HFF-Myc (cell line): ENCODE measurements at regions not wholly inside any gene's neighbourhood (a gene's known extent, or its start where the extent isn't known, plus 50 kb on each side); places are given as distances from the start of the nearest gene placed in this dataset.

Experiments
- DNase-seq: peaks from one replicate; pipeline ENCODE4 v3.0.0-alpha.2; 2011; ENCODE audit warnings: low read depth; ENCODE audit errors: extremely low read depth
- H3K4me3 ChIP-seq: replicated peaks from 2 replicates; pipeline ENCODE4 v1.5.1; 2011; ENCODE audit warnings: low read depth, mild to moderate bottlenecking, control low read depth, low read length
- CTCF ChIP-seq: IDR thresholded peaks from 2 replicates; pipeline ENCODE4 v1.5.1; 2012; ENCODE audit warnings: mild to moderate bottlenecking, low read depth, low read length, control low read depth; ENCODE audit errors: missing control alignments

- no peak for DNase-seq
- TF ChIP-seq CTCF, result no peak
- no peak overlapping the region for H3K4me3 ChIP-seq
Measured at GRCh38 chr2:239600650-239601049, 199.8 kb upstream of the HDAC4 start.

GRCh38 chr2:239600001-239600593, 199.3 kb upstream of the HDAC4 start:
- no peak for DNase-seq
- TF ChIP-seq CTCF, result no peak

GRCh38 chr2:239599299-239599698, 198.5 kb upstream of the HDAC4 start:
- no peak for TF ChIP-seq CTCF
- H3K4me3 ChIP-seq, result no peak overlapping the region
- DNase-seq, result no peak

More at GRCh38 chr2:239600001-239600593, 199.3 kb upstream of the HDAC4 start:
- H3K4me3 ChIP-seq, result no peak overlapping the region

GRCh38 chr2:239598732-239599090, 197.9 kb upstream of the HDAC4 start:
- no peak for TF ChIP-seq CTCF
- no peak overlapping the region for H3K4me3 ChIP-seq
- no peak for DNase-seq

GRCh38 chr2:239598011-239598731, 197.4 kb upstream of the HDAC4 start:
- TF ChIP-seq CTCF, result no peak
- no peak for DNase-seq
- H3K4me3 ChIP-seq, result no peak overlapping the region

- no peak for TF ChIP-seq CTCF
- no peak for DNase-seq
Measured at GRCh38 chr2:239597216-239597615, 196.4 kb upstream of the HDAC4 start.

GRCh38 chr2:239596792-239597191, 196.0 kb upstream of the HDAC4 start:
- no peak for DNase-seq
- TF ChIP-seq CTCF, result no peak
- no peak overlapping the region for H3K4me3 ChIP-seq

More at GRCh38 chr2:239597216-239597615, 196.4 kb upstream of the HDAC4 start:
- H3K4me3 ChIP-seq, result no peak overlapping the region
